Left hindlimb (tissue), 1 donor: ENCODE measurements at regions not wholly inside any gene's neighbourhood (a gene's known extent, or its start where the extent isn't known, plus 50 kb on each side); places are given as distances from the start of the nearest gene placed in this dataset.

Experiments
- DNase-seq: peaks from one replicate; pipeline ENCODE4 v3.0.0-alpha.2; 2018

DNA sequence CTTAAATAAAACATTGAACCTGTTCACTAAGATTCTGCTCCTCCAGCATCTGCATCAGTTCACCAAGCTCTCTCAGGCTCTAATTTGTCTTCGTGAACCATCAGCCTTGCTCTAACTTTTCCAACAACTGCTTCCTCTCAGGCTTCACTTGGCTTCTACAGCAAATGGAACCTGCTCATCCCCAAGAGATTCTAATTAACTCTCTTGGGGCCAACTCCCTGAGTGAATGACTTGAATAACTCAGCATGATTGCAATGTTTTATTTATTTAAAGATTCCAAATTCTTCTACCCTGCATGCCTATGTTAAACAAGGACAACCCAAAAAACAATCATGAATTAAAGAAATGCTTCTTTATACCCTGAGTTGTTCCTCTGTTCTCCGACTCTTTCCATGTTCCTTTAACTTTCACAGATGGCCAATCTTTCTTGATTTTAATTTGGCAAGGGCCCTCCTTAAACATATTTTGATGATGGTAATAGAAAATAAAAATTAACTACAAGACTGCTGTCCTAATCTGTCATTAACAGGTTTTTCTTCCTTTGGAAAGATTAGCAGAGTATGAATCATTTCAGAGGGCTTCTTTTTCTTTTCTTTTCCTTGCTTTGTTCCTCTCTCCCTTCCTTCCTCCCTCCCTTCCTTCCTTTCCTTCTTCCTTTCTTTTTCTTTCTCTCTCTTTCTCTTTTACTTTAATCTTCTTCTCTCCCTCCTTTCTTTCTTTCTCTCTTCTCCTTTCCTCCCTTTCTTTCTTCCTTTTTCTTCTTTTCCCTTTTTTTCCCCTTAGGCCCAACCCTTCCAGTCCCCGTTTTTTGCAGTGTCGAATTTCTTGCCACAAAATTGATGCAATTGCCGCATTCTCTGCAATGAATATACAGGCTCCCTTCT is 195.0 kb upstream of the RHOBTB1 start:
- DNase-seq = no peak

DNA sequence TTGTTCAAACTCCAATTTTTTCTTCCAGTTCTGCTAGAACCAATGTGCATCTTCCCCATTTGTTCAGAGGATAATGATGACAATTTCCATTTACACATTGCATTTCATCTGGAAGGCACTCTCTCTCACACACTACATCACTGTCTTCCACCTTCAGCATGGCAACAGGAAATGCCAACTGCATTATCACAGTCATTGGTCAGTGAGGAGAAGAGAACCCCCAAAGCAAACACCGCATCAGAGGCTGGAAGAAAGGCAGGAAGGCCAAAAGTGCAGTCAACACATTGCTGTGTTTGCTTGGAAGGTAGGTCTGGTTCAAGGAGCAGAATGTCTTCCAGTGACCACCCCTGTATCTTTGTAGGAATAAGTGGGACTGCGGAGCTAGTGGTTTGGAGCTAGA is 192.2 kb upstream of the RHOBTB1 start:
- DNase-seq = no peak

GRCh38 chr10:61135276-61135721 is 191.3 kb upstream of the RHOBTB1 start:
- no peak for DNase-seq

- DNase-seq = no peak
Measured at GRCh38 chr10:61130366-61130765, 186.4 kb upstream of the RHOBTB1 start.

DNA sequence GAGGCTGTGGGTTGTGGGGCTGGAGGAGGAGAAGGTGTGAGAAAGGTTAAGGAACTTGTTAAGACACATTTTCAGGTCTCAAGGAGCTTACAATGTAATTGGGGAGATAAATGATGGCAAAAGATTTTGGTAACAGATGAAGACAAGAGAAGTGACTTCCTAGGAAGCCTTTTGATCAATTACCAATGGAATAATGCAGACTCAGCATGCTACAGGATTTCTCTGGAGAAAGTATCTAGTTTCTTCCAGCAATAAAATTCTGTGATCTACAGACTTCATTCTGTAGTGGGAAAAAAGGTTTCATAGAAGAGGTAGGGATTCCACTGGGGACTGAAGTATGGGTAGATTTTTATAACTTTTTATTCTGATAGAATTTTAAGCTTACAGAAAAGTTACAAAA is 184.2 kb upstream of the RHOBTB1 start:
- no peak for DNase-seq

GRCh38 chr10:61125560-61126170 is 181.7 kb upstream of the RHOBTB1 start:
- DNase-seq = no peak

DNA sequence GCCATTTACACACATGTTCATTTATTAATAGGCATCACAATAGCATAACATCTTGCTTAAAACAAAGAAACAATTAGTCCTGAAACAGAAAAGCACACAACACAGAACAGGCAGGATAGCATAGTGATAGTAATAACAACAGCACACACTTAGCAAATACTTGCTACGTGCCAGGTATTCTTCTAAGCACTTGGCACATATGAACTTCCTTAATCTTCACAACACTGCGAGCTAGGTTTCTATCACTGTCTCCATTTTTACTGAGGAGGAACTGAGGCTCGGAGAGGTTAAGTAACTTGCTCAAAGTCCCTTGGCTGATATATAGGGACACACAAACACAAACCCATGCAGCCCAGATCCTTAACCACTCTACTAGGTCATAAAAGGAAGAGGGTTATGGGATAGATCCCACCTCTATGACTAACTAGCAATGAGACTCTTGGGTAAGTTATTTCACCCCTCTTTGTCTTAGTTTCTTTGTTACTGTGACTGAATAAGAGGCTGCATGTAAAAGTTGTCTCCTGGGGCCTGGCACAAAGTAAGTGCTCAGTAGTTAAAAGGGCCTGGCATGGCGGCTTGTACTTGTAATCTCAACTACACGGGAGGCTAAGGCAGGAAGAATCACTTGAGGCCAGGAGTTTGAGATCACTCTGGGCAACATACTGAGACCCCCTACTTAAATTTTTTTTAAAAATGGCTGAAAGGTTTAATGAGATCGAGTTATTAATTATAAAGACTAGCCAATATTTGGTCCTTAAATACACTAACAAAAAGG is 181.0 kb upstream of the RHOBTB1 start:
- no peak for DNase-seq

GRCh38 chr10:61120805-61121204 is 176.8 kb upstream of the RHOBTB1 start:
- DNase-seq = no peak

GRCh38 chr10:61119573-61119972 is 175.6 kb upstream of the RHOBTB1 start:
- no peak for DNase-seq

- no peak for DNase-seq
Measured at GRCh38 chr10:61115897-61116296, 171.9 kb upstream of the RHOBTB1 start.

DNA sequence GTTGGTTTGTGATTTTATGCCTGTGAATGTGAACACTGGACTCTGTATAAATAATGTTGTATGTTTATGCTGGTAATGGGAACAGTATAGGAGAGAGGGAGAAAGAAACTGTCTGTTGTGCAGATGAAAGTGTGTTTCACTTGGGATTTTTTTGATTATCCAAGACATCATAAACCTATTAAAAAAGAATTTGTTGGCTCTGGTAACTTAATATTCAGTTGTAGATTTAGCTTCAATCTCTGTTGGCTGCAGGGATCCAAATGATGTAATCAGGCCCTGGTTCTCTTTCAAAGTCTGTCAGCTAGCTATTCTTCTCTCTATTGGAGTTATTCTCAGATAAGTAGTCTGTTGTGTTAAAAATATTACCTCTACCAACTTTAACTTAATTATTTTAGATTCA is 168.8 kb upstream of the RHOBTB1 start:
- DNase-seq = no peak

GRCh38 chr10:61110936-61111335 is 167.0 kb upstream of the RHOBTB1 start:
- DNase-seq = no peak

- DNase-seq = no peak
Measured at GRCh38 chr10:61110188-61110844, 166.3 kb upstream of the RHOBTB1 start.

GRCh38 chr10:61108915-61109314 is 164.9 kb upstream of the RHOBTB1 start:
- DNase-seq = no peak

- DNase-seq = no peak
Measured at GRCh38 chr10:61100887-61101286, 156.9 kb upstream of the RHOBTB1 start.

DNA sequence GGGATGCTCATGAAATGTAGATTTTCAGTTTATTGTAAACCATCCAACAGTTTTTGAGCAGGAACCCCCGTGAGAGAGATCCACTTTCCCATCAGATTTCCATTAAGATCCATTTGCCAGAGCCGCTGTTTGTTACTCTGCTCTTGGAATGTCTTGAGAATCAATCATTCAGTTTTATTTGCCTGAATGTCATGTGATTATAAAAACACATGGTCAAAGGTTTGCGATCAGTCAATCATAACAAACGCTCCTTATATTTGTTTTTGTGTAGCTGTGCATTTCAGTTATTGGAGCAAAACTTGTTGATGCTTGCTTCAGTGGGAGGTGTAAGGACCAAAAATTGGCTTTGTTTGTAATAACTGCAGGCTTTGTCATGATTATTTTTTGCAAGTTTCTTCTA is 155.8 kb upstream of the RHOBTB1 start:
- DNase-seq = no peak

- DNase-seq = no peak
Measured at GRCh38 chr10:61098966-61099365, 155.0 kb upstream of the RHOBTB1 start.

- DNase-seq = no peak
Measured at GRCh38 chr10:61097026-61097425, 153.0 kb upstream of the RHOBTB1 start.

DNA sequence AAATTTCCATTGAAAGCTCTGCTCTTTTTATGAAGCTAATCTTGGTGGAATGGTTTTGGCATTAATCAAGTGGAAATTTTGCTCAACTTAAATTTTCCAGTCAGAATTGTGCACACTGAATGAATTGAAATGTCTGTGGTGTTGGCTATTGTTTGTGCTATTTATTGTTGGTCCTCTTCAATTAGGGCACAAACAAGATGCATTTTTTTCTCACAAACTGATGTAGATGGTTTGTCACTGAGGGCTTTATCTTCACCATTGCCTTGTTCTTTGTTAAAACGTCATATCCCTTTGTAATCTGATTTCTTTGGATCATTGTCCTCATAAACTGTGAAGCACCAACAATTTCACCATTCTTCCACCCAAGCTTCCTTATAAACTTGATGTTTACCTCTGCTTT is 152.1 kb upstream of the RHOBTB1 start:
- no peak for DNase-seq

DNA sequence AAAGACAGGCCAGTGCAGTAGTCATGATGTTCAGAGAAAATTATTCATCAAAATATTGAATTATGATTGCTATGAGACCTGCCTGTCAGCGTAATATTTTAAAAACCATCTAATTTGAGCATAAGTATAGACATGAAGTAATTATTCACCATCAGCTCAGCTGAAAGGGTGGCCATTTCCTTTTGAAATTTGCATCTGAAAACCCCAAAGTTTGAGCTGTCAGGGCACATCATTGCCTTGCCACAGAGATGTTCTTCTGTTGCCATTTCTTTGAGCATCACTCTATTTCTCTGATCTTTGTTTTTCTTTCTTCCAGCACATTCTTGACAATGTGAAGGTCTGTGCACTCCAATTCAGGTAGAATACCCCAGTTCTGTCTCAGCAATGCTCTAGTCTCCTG is 147.5 kb upstream of the RHOBTB1 start:
- no peak for DNase-seq

DNA sequence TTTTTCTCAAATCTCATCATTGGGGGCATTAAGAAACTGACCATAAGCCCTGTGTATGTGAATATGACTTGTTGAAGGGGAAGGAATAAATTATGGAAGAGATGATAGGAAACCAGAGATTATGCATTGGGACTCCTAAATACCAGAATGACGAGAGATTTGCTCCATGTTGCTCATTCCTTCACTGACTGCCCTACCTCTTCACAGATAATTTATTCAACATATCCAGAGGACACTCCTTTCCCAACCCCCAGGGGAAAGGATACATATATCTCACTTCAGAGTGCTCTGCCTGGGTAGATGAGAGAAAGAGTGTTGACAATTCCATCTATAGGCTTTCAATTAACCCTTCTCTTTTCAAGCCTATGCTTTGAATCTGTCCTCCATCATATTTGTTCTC is 145.3 kb upstream of the RHOBTB1 start:
- DNase-seq = no peak

DNA sequence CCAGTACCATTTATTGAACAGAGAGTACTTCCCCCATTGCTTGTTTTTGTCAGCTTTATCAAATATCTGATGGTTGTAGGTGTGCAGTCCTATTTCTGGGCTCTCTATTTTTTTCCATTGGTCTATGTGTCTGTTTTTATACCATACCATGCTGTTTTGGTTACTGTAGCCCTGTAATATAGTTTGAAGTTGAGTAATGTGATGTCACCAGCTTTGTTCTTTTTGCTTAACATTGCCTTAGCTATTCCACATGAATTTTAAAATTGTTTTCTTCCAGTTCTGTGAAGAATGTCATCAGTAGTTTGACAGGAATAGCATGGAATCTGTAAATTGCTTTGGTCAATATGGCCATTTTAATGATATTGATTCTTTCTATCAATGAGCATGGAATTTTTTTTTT is 140.5 kb upstream of the RHOBTB1 start:
- no peak for DNase-seq

DNA sequence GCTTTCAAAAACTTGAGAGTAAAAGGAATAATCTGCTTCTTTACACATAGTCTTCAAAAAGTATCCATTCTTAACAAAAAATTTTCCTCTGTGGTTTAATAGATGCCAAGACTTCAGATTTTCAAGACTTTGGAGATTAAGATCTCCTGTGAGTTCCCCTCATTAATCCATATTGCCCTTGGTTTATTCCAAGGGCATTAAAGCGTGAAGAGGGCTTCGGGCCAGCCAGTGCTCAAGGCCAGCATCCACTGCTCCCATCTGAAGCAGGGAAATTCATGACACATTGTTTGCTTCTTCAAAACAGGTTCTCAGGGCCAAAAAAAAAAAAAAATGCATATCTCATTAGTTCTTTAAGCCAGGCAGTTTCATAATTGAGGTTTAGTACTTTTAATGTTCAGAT is 137.3 kb upstream of the RHOBTB1 start:
- DNase-seq = no peak
